ENCODE measurements at regions not wholly inside any gene's neighbourhood (a gene's known extent, or its start where the extent isn't known, plus 50 kb on each side); places are given as distances from the start of the nearest gene placed in this dataset.
A peak's percentile ranks its signal among the peaks of the same experiment; 100 is the strongest.

- DNase-seq: no peak
- Histone ChIP-seq H3K4me1 (ENCODE audit: low read length) (no peaks in the 10 kb centered on the region), H3K4me2 (ENCODE audit: low read depth, low read length, poor library complexity, severe bottlenecking) (no peak overlapping the region), H3K9me2 (replicated peaks; ENCODE audit: insufficient read depth, low read length) (no peaks in the 10 kb centered on the region), H3K27ac (ENCODE audit: low read length) (no peak overlapping the region), H3K9ac (ENCODE audit: low read length) (no peak overlapping the region), H3K4me3 (ENCODE audit: low read length) (no peak overlapping the region), H3K9me3 (ENCODE audit: low read length) (no peaks in the 10 kb centered on the region), H3K27me3 (ENCODE audit: low read length) (no peaks in the 10 kb centered on the region), H2AFZ (ENCODE audit: low read length) (no peak overlapping the region), H4K20me1 (ENCODE audit: insufficient read depth, low read depth, low read length) (no peaks in the 10 kb centered on the region), H3K36me3 (ENCODE audit: insufficient read depth, low read length) (no peaks in the 10 kb centered on the region), H3K79me2 (ENCODE audit: low read length) (no peaks in the 10 kb centered on the region)
These were observed 209.9 kb downstream of the RNF144A start for GRCh38 chr2:7127156-7127555.

GRCh38 chr2:7127687-7128086 lies 210.5 kb downstream of the RNF144A start:
- Histone ChIP-seq H3K79me2 (ENCODE audit: low read length) (no peaks in the 10 kb centered on the region), H3K27me3 (ENCODE audit: low read length) (no peaks in the 10 kb centered on the region), H4K20me1 (ENCODE audit: insufficient read depth, low read depth, low read length) (no peaks in the 10 kb centered on the region), H3K4me2 (ENCODE audit: low read depth, low read length, poor library complexity, severe bottlenecking) (no peak overlapping the region), H3K9ac (ENCODE audit: low read length) (no peak overlapping the region), H3K4me1 (ENCODE audit: low read length) (no peaks in the 10 kb centered on the region), H3K4me3 (ENCODE audit: low read length) (no peak overlapping the region), H3K36me3 (ENCODE audit: insufficient read depth, low read length) (no peaks in the 10 kb centered on the region), H3K27ac (ENCODE audit: low read length) (no peak overlapping the region), H3K9me2 (replicated peaks; ENCODE audit: insufficient read depth, low read length) (no peaks in the 10 kb centered on the region), H3K9me3 (ENCODE audit: low read length) (no peaks in the 10 kb centered on the region), H2AFZ (ENCODE audit: low read length) (no peak overlapping the region)
- no peak for DNase-seq

DNA sequence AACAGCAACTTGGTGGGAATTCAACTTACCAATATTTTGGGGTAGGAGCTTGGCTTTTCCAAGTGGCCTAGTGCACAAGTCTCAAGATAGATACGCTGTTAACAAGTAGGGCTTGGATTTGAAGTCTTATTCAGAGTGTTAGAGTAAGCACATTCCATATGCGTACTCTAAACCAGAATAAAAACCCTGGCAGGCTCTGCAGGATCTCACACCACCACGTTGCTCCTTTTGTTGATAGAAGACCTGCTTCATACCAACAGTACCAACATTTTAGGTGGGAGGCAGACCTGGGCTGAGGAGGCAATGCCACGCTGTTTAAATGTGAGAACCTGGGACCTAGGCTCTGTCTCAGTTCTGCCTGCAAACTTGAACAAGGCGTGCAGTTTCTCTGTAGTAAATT lies 214.0 kb downstream of the RNF144A start:
- Histone ChIP-seq H3K9ac (ENCODE audit: low read length) (no peak overlapping the region), H4K20me1 (ENCODE audit: insufficient read depth, low read depth, low read length) (no peaks in the 10 kb centered on the region), H3K4me2 (ENCODE audit: low read depth, low read length, poor library complexity, severe bottlenecking) (no peak overlapping the region), H3K27ac (ENCODE audit: low read length) (no peak overlapping the region), H3K27me3 (ENCODE audit: low read length) (no peaks in the 10 kb centered on the region), H3K4me1 (ENCODE audit: low read length) (no peaks in the 10 kb centered on the region), H3K9me3 (ENCODE audit: low read length) (no peaks in the 10 kb centered on the region), H3K36me3 (ENCODE audit: insufficient read depth, low read length) (no peaks in the 10 kb centered on the region), H2AFZ (ENCODE audit: low read length) (no peak overlapping the region), H3K4me3 (ENCODE audit: low read length) (no peak overlapping the region), H3K9me2 (replicated peaks; ENCODE audit: insufficient read depth, low read length) (no peaks in the 10 kb centered on the region), H3K79me2 (ENCODE audit: low read length) (no peaks in the 10 kb centered on the region)
- DNase-seq: no peak

- H3K9ac ChIP-seq (ENCODE audit: low read length): no peak overlapping the region
- no peaks in the 10 kb centered on the region for H3K4me1 ChIP-seq (ENCODE audit: low read length)
- H3K27ac ChIP-seq (ENCODE audit: low read length): no peak overlapping the region
- H2AFZ ChIP-seq (ENCODE audit: low read length): no peak overlapping the region
- H3K9me3 ChIP-seq (ENCODE audit: low read length): no peaks in the 10 kb centered on the region
- DNase-seq: no peak
- H3K4me2 ChIP-seq (ENCODE audit: low read depth, low read length, poor library complexity, severe bottlenecking): no peak overlapping the region
- no peaks in the 10 kb centered on the region for H3K36me3 ChIP-seq (ENCODE audit: insufficient read depth, low read length)
- H3K79me2 ChIP-seq (ENCODE audit: low read length): no peaks in the 10 kb centered on the region
- no peaks in the 10 kb centered on the region for H4K20me1 ChIP-seq (ENCODE audit: insufficient read depth, low read depth, low read length)
- no peaks in the 10 kb centered on the region for H3K27me3 ChIP-seq (ENCODE audit: low read length)
- H3K9me2 ChIP-seq (replicated peaks; ENCODE audit: insufficient read depth, low read length): no peaks in the 10 kb centered on the region
- H3K4me3 ChIP-seq (ENCODE audit: low read length): no peak overlapping the region
These were observed 215.5 kb downstream of the RNF144A start for GRCh38 chr2:7132753-7133152.

DNA sequence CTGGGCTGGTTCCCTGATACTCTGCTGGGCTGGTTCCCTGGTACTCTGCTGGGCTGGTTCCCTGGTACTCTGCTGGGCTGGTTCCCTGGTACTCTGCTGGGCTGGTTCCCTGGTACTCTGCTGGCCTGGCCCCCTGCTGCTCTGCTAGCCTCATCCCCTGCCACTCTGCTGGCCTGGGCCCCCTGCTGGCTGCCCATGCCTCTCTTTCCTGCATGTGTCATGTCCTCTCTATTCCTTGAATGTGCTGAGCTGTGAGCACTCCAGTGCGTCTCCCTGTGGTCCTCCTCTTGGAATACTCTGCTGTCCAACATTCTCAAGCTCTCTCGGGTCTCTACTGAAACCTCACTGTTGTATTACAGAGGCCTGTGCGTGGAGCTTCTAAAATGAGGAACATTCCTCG lies 216.3 kb downstream of the RNF144A start:
- Histone ChIP-seq H3K4me1 (ENCODE audit: low read length) (no peaks in the 10 kb centered on the region), H3K4me2 (ENCODE audit: low read depth, low read length, poor library complexity, severe bottlenecking) (no peak overlapping the region), H3K36me3 (ENCODE audit: insufficient read depth, low read length) (no peaks in the 10 kb centered on the region), H3K9ac (ENCODE audit: low read length) (no peak overlapping the region), H3K9me2 (replicated peaks; ENCODE audit: insufficient read depth, low read length) (no peaks in the 10 kb centered on the region), H3K27ac (ENCODE audit: low read length) (no peak overlapping the region), H4K20me1 (ENCODE audit: insufficient read depth, low read depth, low read length) (no peaks in the 10 kb centered on the region), H3K4me3 (ENCODE audit: low read length) (no peak overlapping the region), H2AFZ (ENCODE audit: low read length) (no peak overlapping the region), H3K9me3 (ENCODE audit: low read length) (no peaks in the 10 kb centered on the region), H3K27me3 (ENCODE audit: low read length) (no peaks in the 10 kb centered on the region), H3K79me2 (ENCODE audit: low read length) (no peaks in the 10 kb centered on the region)
- peak; percentile 48 for DNase-seq

- no peak overlapping the region for H2AFZ ChIP-seq (ENCODE audit: low read length)
- peaks cover 5% of the 10 kb centered on the region for H3K4me1 ChIP-seq (ENCODE audit: low read length)
- H3K27me3 ChIP-seq (ENCODE audit: low read length): no peaks in the 10 kb centered on the region
- H3K9me3 ChIP-seq (ENCODE audit: low read length): no peaks in the 10 kb centered on the region
- H3K4me2 ChIP-seq (ENCODE audit: low read depth, low read length, poor library complexity, severe bottlenecking): no peak overlapping the region
- no peak overlapping the region for H3K27ac ChIP-seq (ENCODE audit: low read length)
- no peaks in the 10 kb centered on the region for H3K36me3 ChIP-seq (ENCODE audit: insufficient read depth, low read length)
- H3K9me2 ChIP-seq (replicated peaks; ENCODE audit: insufficient read depth, low read length): no peaks in the 10 kb centered on the region
- peak; percentile 63 for DNase-seq
- H3K9ac ChIP-seq (ENCODE audit: low read length): no peak overlapping the region
- no peaks in the 10 kb centered on the region for H4K20me1 ChIP-seq (ENCODE audit: insufficient read depth, low read depth, low read length)
- H3K79me2 ChIP-seq (ENCODE audit: low read length): no peaks in the 10 kb centered on the region
- no peak overlapping the region for H3K4me3 ChIP-seq (ENCODE audit: low read length)
These were observed 223.1 kb downstream of the RNF144A start for GRCh38 chr2:7140306-7140705.

- Histone ChIP-seq H3K4me3 (ENCODE audit: low read length) (no peak overlapping the region), H3K9ac (ENCODE audit: low read length) (no peak overlapping the region), H3K4me2 (ENCODE audit: low read depth, low read length, poor library complexity, severe bottlenecking) (no peak overlapping the region), H2AFZ (ENCODE audit: low read length) (no peak overlapping the region), H4K20me1 (ENCODE audit: insufficient read depth, low read depth, low read length) (no peaks in the 10 kb centered on the region), H3K9me2 (replicated peaks; ENCODE audit: insufficient read depth, low read length) (no peaks in the 10 kb centered on the region), H3K9me3 (ENCODE audit: low read length) (no peaks in the 10 kb centered on the region), H3K27me3 (ENCODE audit: low read length) (no peaks in the 10 kb centered on the region), H3K4me1 (ENCODE audit: low read length) (no peaks in the 10 kb centered on the region), H3K79me2 (ENCODE audit: low read length) (no peaks in the 10 kb centered on the region), H3K36me3 (ENCODE audit: insufficient read depth, low read length) (no peaks in the 10 kb centered on the region), H3K27ac (ENCODE audit: low read length) (no peak overlapping the region)
- DNase-seq: no peak
These were observed 228.5 kb downstream of the RNF144A start for GRCh38 chr2:7145707-7146106.

DNA sequence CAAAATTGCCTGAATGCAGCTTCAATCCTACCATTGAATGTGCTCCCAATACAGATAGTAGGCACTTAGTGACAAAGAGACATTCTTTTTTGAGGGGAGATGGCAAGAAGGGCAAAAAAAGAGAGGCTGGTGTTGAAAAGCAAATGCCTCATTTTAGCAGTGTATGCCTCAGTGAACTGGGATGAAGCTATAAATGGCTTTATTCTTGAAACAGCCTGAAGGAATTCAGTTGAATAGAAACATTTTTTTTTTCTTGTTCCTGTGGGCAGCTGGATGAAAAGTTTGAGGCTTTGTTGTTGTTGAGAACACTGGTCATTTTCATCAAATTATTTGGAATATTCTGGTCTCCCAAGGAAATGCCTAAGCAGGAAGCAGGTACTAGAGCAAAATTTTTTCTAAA lies 228.9 kb downstream of the RNF144A start:
- Histone ChIP-seq H3K27ac (ENCODE audit: low read length) (no peak overlapping the region), H3K79me2 (ENCODE audit: low read length) (no peaks in the 10 kb centered on the region), H3K9me2 (replicated peaks; ENCODE audit: insufficient read depth, low read length) (no peaks in the 10 kb centered on the region), H3K4me1 (ENCODE audit: low read length) (no peaks in the 10 kb centered on the region), H3K9me3 (ENCODE audit: low read length) (no peaks in the 10 kb centered on the region), H2AFZ (ENCODE audit: low read length) (no peak overlapping the region), H4K20me1 (ENCODE audit: insufficient read depth, low read depth, low read length) (no peaks in the 10 kb centered on the region), H3K4me2 (ENCODE audit: low read depth, low read length, poor library complexity, severe bottlenecking) (no peak overlapping the region), H3K27me3 (ENCODE audit: low read length) (no peaks in the 10 kb centered on the region), H3K4me3 (ENCODE audit: low read length) (no peak overlapping the region), H3K9ac (ENCODE audit: low read length) (no peak overlapping the region), H3K36me3 (ENCODE audit: insufficient read depth, low read length) (no peaks in the 10 kb centered on the region)
- no peak for DNase-seq

DNA sequence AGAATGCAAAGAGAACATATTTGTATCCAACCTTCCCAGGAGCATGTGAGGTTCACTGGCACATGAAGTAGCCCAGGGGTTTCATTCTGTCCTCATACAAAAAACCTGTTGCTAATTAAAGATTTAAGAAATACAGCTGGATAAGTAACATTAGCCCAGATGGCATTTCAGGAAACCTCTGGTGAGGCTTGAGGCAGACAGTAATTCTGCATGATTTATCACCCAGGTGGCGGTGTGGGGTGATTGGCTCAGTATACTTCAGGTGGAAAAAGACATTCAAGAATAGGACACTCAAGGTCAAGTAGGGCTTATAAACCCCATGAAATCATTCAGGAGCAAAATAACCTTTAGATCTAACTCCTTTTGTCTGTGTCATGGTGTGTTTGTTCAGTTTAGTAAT lies 237.4 kb downstream of the RNF144A start:
- Histone ChIP-seq H3K27ac (ENCODE audit: low read length) (no peak overlapping the region), H3K4me1 (ENCODE audit: low read length) (no peaks in the 10 kb centered on the region), H3K4me2 (ENCODE audit: low read depth, low read length, poor library complexity, severe bottlenecking) (no peak overlapping the region), H3K9me2 (replicated peaks; ENCODE audit: insufficient read depth, low read length) (no peaks in the 10 kb centered on the region), H3K79me2 (ENCODE audit: low read length) (no peaks in the 10 kb centered on the region), H3K9ac (ENCODE audit: low read length) (no peak overlapping the region), H3K4me3 (ENCODE audit: low read length) (no peak overlapping the region), H3K9me3 (ENCODE audit: low read length) (no peaks in the 10 kb centered on the region; the same call in 1 of the 2 replicates), H2AFZ (ENCODE audit: low read length) (no peak overlapping the region), H3K36me3 (ENCODE audit: insufficient read depth, low read length) (no peaks in the 10 kb centered on the region), H3K27me3 (ENCODE audit: low read length) (0 out of 2 replicates have a peak, but pooled peaks cover 2% of the 10 kb centered on the region), H4K20me1 (ENCODE audit: insufficient read depth, low read depth, low read length) (no peaks in the 10 kb centered on the region)
- no peak for DNase-seq

Measured in Karpas-422 (cell line).